H1 (cell line): ENCODE measurements at regions not wholly inside any gene's neighbourhood (a gene's known extent, or its start where the extent isn't known, plus 50 kb on each side); places are given as distances from the start of the nearest gene placed in this dataset.

ENCODE experiments used
- CTCF ChIA-PET: fragments of 300-600 bp; sonication (Branson Sonifier 250); formaldehyde crosslinking; loops from one replicate; lab custom pipeline; 2021; ENCODE audit not compliant: partially characterized antibody; lab: Charles Lee
- POLR2A ChIA-PET: fragments of 300-600 bp; sonication (Branson Sonifier 250); formaldehyde crosslinking; loops from one replicate; lab custom pipeline; 2021; ENCODE audit warnings: inconsistent platforms; ENCODE audit not compliant: partially characterized antibody; lab: Charles Lee
- DNase-seq, 2 experiments: peaks; one replicate each; pipeline versions ENCODE4 v3.0.0 to v3.0.0-alpha.2; 2010 to 2022; ENCODE audit warnings: low spot score in 2 of 2, low read depth in 1 of 2, mixed read lengths in 1 of 2
- FAIRE-seq: peaks from 2 replicates; lab custom pipeline; 2011; peaks lifted over from hg19 to GRCh38; lab: Jason Lieb, UNC
- H2AFZ ChIP-seq: 2 replicates; pipeline ENCODE4 v1.8.1; 2012; ENCODE audit warnings: low read length, inconsistent platforms
- H2AK5ac ChIP-seq: 2 replicates; pipeline ENCODE4 v1.6.1; 2013; ENCODE audit warnings: low read depth, low read length
- H2BK120ac ChIP-seq: replicated peaks from 2 replicates; pipeline ENCODE3; 2013; ENCODE audit warnings: low read depth, low read length, inconsistent platforms
- H2BK12ac ChIP-seq: 2 replicates; pipeline ENCODE4 v1.6.1; 2013; ENCODE audit warnings: low read depth, low read length
- H2BK15ac ChIP-seq: 2 replicates; pipeline ENCODE4 v1.6.1; 2013; ENCODE audit warnings: low read length
- H2BK20ac ChIP-seq: 2 replicates; pipeline ENCODE4 v1.6.1; 2013; ENCODE audit warnings: low read length
- H2BK5ac ChIP-seq: 2 replicates; pipeline ENCODE4 v1.6.1; 2013; ENCODE audit warnings: low read depth, low read length
- H3K14ac ChIP-seq: 2 replicates; pipeline ENCODE4 v1.6.1; 2013; ENCODE audit warnings: inconsistent platforms; ENCODE audit not compliant: insufficient read length
- H3K18ac ChIP-seq: 2 replicates; pipeline ENCODE4 v1.6.1; 2013; ENCODE audit warnings: low read length; ENCODE audit errors: extremely low read depth
- H3K23ac ChIP-seq: 2 replicates; pipeline ENCODE4 v1.6.1; 2013; ENCODE audit warnings: inconsistent platforms; ENCODE audit not compliant: insufficient read length
- H3K23me2 ChIP-seq: 2 replicates; pipeline ENCODE4 v1.6.1; 2013; ENCODE audit warnings: low read depth, low read length
- H3K27ac ChIP-seq: 2 replicates; pipeline ENCODE4 v1.6.1; 2011; ENCODE audit warnings: low read depth, low read length, inconsistent platforms
- H3K27me3 ChIP-seq, 4 experiments: replicated peaks in 1 of 4; 1 replicate in 1 of 4; 2 replicates in 3 of 4; pipeline versions ENCODE4 v1.6.1 to v1.8.1; 2011 to 2013; ENCODE audit warnings: low read length in 3 of 4, mild to moderate bottlenecking in 3 of 4, inconsistent platforms in 2 of 4, mixed read lengths in 2 of 4, moderate library complexity in 1 of 4; ENCODE audit not compliant: control insufficient read depth in 3 of 4, insufficient read depth in 3 of 4; ENCODE audit errors: extremely low read depth in 1 of 4
- H3K36me3 ChIP-seq, 4 experiments: 2 replicates each; pipeline versions ENCODE4 v1.6.1 to v1.8.1; 2011 to 2013; ENCODE audit warnings: mild to moderate bottlenecking in 4 of 4, low read length in 3 of 4, moderate library complexity in 2 of 4, control low read depth in 1 of 4, inconsistent platforms in 1 of 4; ENCODE audit not compliant: insufficient read depth in 4 of 4, control insufficient read depth in 2 of 4
- H3K4ac ChIP-seq: replicated peaks from 2 replicates; pipeline ENCODE3; 2013; ENCODE audit warnings: low read length, low read depth, mixed read lengths, inconsistent platforms; ENCODE audit not compliant: insufficient read length
- H3K4me1 ChIP-seq, 4 experiments: replicated peaks in 1 of 4; 1 replicate in 1 of 4; 2 replicates in 3 of 4; pipeline versions ENCODE4 v1.6.1 to v1.8.1; 2011 to 2013; ENCODE audit warnings: low read length in 3 of 4, inconsistent platforms in 2 of 4, mixed read lengths in 1 of 4; ENCODE audit not compliant: insufficient read depth in 4 of 4, control insufficient read depth in 3 of 4
- H3K4me2 ChIP-seq, 2 experiments: 2 replicates each; pipeline versions ENCODE4 v1.6.1 to v1.8.1; 2011 to 2013; ENCODE audit warnings: low read depth in 2 of 2, low read length in 2 of 2, control low read depth in 1 of 2, inconsistent platforms in 1 of 2, mild to moderate bottlenecking in 1 of 2; ENCODE audit not compliant: insufficient read depth in 1 of 2
- H3K4me3 ChIP-seq, 4 experiments: fragments of 200-600, 300-600 bp in 1 of 4; sonication (generic), shearing (Covaris generic), sonication (Bioruptor Twin) in 1 of 4; 2 replicates each; pipeline versions ENCODE4 v1.5.1 to v1.8.1; 2011 to 2016; ENCODE audit warnings: low read length in 4 of 4, low read depth in 3 of 4, control low read depth in 2 of 4, inconsistent platforms in 2 of 4, mild to moderate bottlenecking in 2 of 4, mixed read lengths in 1 of 4, moderate library complexity in 1 of 4; ENCODE audit not compliant: insufficient read depth in 2 of 4; ENCODE audit errors: extremely low read depth in 1 of 4
- H3K56ac ChIP-seq: replicated peaks from 2 replicates; pipeline ENCODE3; 2013; ENCODE audit warnings: low read depth, mild to moderate bottlenecking, mixed read lengths, low read length, inconsistent platforms; ENCODE audit not compliant: insufficient read length
- H3K79me1 ChIP-seq: 2 replicates; pipeline ENCODE4 v1.6.1; 2013; ENCODE audit warnings: low read depth, low read length, control low read depth
- H3K79me2 ChIP-seq, 2 experiments: 2 replicates each; pipeline versions ENCODE4 v1.6.1 to v1.8.1; 2012 to 2013; ENCODE audit warnings: low read length in 2 of 2, mild to moderate bottlenecking in 2 of 2, inconsistent platforms in 1 of 2; ENCODE audit not compliant: insufficient read depth in 2 of 2, control insufficient read depth in 1 of 2
- H3K9ac ChIP-seq, 4 experiments: replicated peaks in 1 of 4; 1 replicate in 1 of 4; 2 replicates in 3 of 4; pipeline versions ENCODE4 v1.6.1 to v1.8.1; 2011 to 2013; ENCODE audit warnings: low read depth in 3 of 4, low read length in 3 of 4, control low read depth in 2 of 4, mild to moderate bottlenecking in 2 of 4, moderate library complexity in 2 of 4, inconsistent platforms in 1 of 4; ENCODE audit errors: extremely low read depth in 1 of 4
- H3K9me3 ChIP-seq, 2 experiments: 2 replicates each; pipeline versions ENCODE4 v1.6.1 to v1.8.1; 2012 to 2013; ENCODE audit warnings: mild to moderate bottlenecking in 2 of 2, moderate library complexity in 2 of 2, control low read depth in 1 of 2, inconsistent platforms in 1 of 2, low read depth in 1 of 2, low read length in 1 of 2, mixed read lengths in 1 of 2; ENCODE audit not compliant: insufficient read depth in 2 of 2
- H4K20me1 ChIP-seq, 2 experiments: replicated peaks in 1 of 2; 2 replicates each; pipeline versions ENCODE3 to v1.8.1; 2011 to 2013; ENCODE audit warnings: inconsistent platforms in 2 of 2, low read length in 2 of 2, mild to moderate bottlenecking in 1 of 2; ENCODE audit not compliant: insufficient read depth in 2 of 2, control insufficient read depth in 1 of 2
- H4K5ac ChIP-seq: 2 replicates; pipeline ENCODE4 v1.6.1; 2013; ENCODE audit warnings: low read length, low read depth, mixed read lengths, inconsistent platforms; ENCODE audit not compliant: insufficient read length
- H4K8ac ChIP-seq: 2 replicates; pipeline ENCODE4 v1.8.0; 2013; ENCODE audit warnings: mild to moderate bottlenecking, moderate library complexity, low read length, inconsistent platforms; ENCODE audit not compliant: insufficient read depth; ENCODE audit errors: extremely low read depth
- H4K91ac ChIP-seq: replicated peaks from 2 replicates; pipeline ENCODE3; 2013; ENCODE audit warnings: low read length, mixed read lengths, inconsistent platforms; ENCODE audit not compliant: insufficient read length
- E2F6 ChIP-seq: IDR thresholded peaks from 2 replicates; pipeline ENCODE4 v1.6.1; 2012; ENCODE audit warnings: inconsistent platforms
- PHF8 ChIP-seq: fragments of 200-600 bp; sonication (generic); conservative IDR thresholded peaks from 2 replicates; pipeline ENCODE4 v1.7.1; 2012; ENCODE audit warnings: low read depth, mild to moderate bottlenecking, inconsistent platforms, low read length, moderate library complexity
- RXRA ChIP-seq: IDR thresholded peaks from 2 replicates; pipeline ENCODE4 v1.6.1; 2011; ENCODE audit warnings: low read depth, mild to moderate bottlenecking, low read length, moderate library complexity; ENCODE audit not compliant: insufficient read depth
- WGBS, 2 experiments: shearing (Covaris generic) in 1 of 2; methylation state at CpG; one replicate each; pipeline versions ENCODE4 v1.1.6 to v1.1.7; 2013 to 2015; ENCODE audit warnings: low lambda C conversion rate in 2 of 2, mixed read lengths in 2 of 2, inconsistent platforms in 1 of 2, low coverage in 1 of 2, missing lambda C conversion rate in 1 of 2; ENCODE audit not compliant: insufficient replicate concordance in 2 of 2, insufficient coverage in 1 of 2, insufficient read length in 1 of 2; ENCODE audit errors: extremely low coverage in 1 of 2, missing lambda C conversion rate in 1 of 2; 5-methylcytosine and 5-hydroxymethylcytosine counted together

GRCh38 chr5:118441956-118442355 lies 546.4 kb downstream of the DTWD2 start:
- Histone ChIP-seq H2AFZ (no peak overlapping the region), H3K4me1 (peaks cover 0 to 3% (median 1%) of the 10 kb centered on the region in 4 experiments; a peak in 2 of 7 replicates), H4K8ac (no peak overlapping the region), H3K9ac (no peak overlapping the region), H3K56ac (no peak overlapping the region), H3K79me1 (no peaks in the 10 kb centered on the region), H3K18ac (no peak overlapping the region), H4K20me1 (no peaks in the 10 kb centered on the region), H4K91ac (peak overlapping the region; percentile 69), H2BK12ac (no peak overlapping the region), H3K36me3 (no peaks in the 10 kb centered on the region; a peak in 2 of 8 replicates), H3K4me3 (no peak overlapping the region), H2BK20ac (no peak overlapping the region), H3K27ac (no peak overlapping the region), H3K23me2 (no peaks in the 10 kb centered on the region), H3K79me2 (no peaks in the 10 kb centered on the region), H3K9me3 (0 out of 4 replicates have a peak, but pooled peaks cover 0 to 3% of the 10 kb centered on the region in 2 experiments), H2BK5ac (no peak overlapping the region), H3K4ac (no peak overlapping the region), H3K4me2 (no peak overlapping the region), H2BK15ac (no peak overlapping the region), H3K23ac (no peak overlapping the region), H3K14ac (no peak overlapping the region), H2AK5ac (no peak overlapping the region), H2BK120ac (no peak overlapping the region), H3K27me3 (no peaks in the 10 kb centered on the region), H4K5ac (no peak overlapping the region)
- FAIRE-seq, result no peak
- no peak for DNase-seq
- TF ChIP-seq E2F6 (no peak), RXRA (no peak), PHF8 (no peak)
- ChIA-PET POLR2A (no interaction called here), CTCF (no interaction called here)
- 97% methylated on average over 2 of the region's 2 CpGs; no CpG with 5 or more reads in 1 of the 2 experiments for WGBS, 2 experiments
